ENCODE measurements at regions not wholly inside any gene's neighbourhood (a gene's known extent, or its start where the extent isn't known, plus 50 kb on each side); places are given as distances from the start of the nearest gene placed in this dataset.
"Not testable (repeated sequence)": the region's sequence is repeated elsewhere in the genome, so short reads cannot be mapped to it uniquely, and the experiment has no call there.

- no peak for DNase-seq (ENCODE audit: low read depth in 3 of 3)
These were observed 755.4 kb downstream of the KCNJ2 start for GRCh38 chr17:70924776-70925175.

GRCh38 chr17:70929226-70929625 lies 759.9 kb downstream of the KCNJ2 start:
- DNase-seq (ENCODE audit: low read depth in 3 of 3) = no peak

GRCh38 chr17:70934231-70934630 lies 764.9 kb downstream of the KCNJ2 start:
- no peak for DNase-seq (ENCODE audit: low read depth in 3 of 3)

- DNase-seq (ENCODE audit: low read depth in 3 of 3) = no peak
These were observed 765.5 kb downstream of the KCNJ2 start for GRCh38 chr17:70934835-70935234.

- no peak for DNase-seq (ENCODE audit: low read depth in 3 of 3)
These were observed 767.4 kb downstream of the KCNJ2 start for GRCh38 chr17:70936724-70937123.

- DNase-seq (ENCODE audit: low read depth in 3 of 3) = no peak
These were observed 769.0 kb downstream of the KCNJ2 start for GRCh38 chr17:70938336-70938735.

DNA sequence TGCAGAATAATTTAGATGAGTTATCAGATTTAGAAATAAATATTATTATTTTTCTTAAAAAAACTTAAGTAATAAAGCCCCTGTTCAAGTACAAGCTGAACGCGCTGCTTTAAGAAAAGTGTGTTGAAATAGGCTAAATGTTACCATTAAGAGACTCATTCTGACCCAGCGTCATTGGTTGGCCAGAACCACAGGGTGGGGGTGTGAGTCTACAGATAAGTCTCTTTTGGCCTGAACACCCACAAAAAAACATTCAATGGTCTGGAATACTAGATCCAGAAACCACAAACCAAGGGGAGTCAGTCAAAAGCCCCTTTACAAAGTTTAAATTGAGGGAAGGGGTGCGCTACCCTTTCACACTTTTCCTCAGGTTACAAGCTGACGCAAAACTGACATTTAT lies 776.1 kb downstream of the KCNJ2 start:
- no peak for DNase-seq (ENCODE audit: low read depth in 3 of 3)

DNA sequence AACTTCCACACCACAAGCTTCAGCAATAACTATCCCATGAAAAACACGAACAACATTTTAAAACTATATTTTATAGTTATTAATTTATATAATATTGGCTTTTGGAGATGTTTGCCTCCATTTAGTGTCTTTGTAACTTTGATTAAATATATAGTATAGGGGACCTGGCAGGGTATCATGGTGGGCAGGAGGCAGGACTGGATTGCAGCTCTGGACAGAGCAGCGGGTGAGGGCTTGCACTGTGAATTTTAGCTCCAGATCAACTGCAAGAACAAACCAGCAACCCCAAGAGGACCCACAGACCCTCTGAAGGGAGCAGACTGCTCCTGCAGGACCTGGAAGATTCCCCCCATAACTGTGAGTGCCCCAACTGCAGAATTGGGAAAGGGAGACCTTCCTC lies 777.9 kb downstream of the KCNJ2 start:
- no peak for DNase-seq (ENCODE audit: low read depth in 3 of 3)

DNA sequence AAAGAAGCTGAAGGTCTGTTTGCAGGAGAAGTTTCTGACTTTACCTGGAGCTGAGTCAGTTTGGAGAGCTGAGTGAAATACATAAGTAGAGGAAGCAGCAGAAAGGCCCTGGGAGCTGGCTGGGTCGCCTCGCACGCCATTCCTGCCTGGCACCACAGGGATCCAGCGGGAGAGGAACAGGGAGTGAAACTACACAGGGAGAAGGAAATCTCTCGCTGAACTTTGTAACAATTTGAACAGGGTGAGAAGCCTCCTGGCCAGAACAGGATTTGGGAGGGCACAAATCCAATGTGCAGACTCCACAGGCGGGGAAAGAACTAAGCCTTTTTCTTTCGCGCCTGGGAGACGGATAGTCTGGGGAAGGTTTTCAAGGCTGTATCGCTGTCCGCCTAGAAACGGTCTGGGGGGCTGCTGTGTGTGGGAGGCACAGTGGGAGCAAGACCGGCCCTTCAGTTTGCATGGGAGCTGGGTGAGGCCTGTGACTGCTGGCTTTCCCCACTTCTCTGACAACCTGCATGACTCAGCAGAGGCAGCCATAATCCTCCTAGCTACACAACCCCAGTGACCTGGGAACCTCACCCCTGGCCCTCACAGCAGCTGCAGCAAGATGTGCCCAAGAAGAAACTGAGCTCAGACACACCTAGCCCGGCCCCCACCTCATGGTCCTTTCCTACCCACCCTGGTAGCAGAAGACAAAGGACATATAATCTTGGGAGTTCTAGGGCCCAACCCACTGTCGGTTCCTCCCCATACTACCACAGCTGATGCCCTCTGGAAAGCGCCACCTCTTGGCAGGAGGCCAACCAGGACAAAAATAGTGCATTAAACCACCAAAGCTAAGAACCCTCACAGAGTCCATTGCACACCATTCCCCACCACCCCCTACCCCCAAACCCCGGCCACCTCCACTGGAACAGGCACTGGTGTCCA lies 778.6 kb downstream of the KCNJ2 start:
- no peak for DNase-seq (ENCODE audit: low read depth in 3 of 3)

GRCh38 chr17:70953140-70953539 lies 783.8 kb downstream of the KCNJ2 start:
- not testable (repeated sequence) for DNase-seq (ENCODE audit: low read depth in 3 of 3)

- no peak for DNase-seq (ENCODE audit: low read depth in 3 of 3)
These were observed 786.1 kb downstream of the KCNJ2 start for GRCh38 chr17:70955441-70955840.

DNA sequence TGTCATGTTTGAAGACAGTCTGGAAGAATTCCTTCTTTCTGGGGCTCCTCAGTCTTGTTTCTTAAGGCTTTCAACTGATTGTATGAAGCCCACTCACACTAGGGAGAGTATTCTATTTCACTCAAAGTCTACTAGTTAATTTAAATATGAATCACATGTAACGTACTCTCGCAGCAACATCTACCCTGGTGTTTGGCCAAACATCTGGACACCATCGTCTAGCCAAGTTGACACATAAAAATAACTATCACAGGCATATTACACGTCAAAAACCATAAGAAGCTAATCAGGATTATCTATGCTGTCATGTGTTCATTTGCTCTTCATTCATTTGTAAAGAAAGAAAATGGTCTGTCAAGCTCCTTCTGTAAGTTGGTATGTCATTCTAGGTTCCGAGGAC lies 787.4 kb downstream of the KCNJ2 start:
- DNase-seq (ENCODE audit: low read depth in 3 of 3) = no peak

GRCh38 chr17:70961341-70961740 lies 792.0 kb downstream of the KCNJ2 start:
- no peak for DNase-seq (ENCODE audit: low read depth in 3 of 3)

- DNase-seq (ENCODE audit: low read depth in 3 of 3) = no peak
These were observed 799.0 kb downstream of the KCNJ2 start for GRCh38 chr17:70968302-70968701.

GRCh38 chr17:70969521-70970034 lies 800.2 kb downstream of the KCNJ2 start:
- DNase-seq (ENCODE audit: low read depth in 3 of 3) = no peak

GRCh38 chr17:70976447-70976846 lies 807.1 kb downstream of the KCNJ2 start:
- DNase-seq (ENCODE audit: low read depth in 3 of 3) = no peak

DNA sequence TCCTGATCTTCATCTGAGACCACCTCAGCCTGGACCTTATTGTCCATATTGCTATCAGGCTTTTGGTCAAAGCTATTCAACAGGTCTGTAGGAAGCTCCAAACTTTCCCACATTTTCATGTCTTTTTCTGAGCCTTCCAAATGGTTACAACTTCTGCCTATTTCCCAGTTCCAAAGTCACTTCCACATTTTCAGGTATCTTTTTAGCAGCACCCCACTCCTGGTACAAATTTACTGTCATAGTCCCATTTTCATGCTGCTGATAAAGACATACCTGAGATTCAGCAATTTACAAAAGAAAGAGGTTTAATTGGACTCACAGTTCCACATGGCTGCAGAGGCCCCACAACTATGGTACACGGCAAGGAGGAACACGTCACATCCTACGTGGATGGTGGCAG lies 815.5 kb downstream of the KCNJ2 start:
- no peak for DNase-seq (ENCODE audit: low read depth in 3 of 3)

DNA sequence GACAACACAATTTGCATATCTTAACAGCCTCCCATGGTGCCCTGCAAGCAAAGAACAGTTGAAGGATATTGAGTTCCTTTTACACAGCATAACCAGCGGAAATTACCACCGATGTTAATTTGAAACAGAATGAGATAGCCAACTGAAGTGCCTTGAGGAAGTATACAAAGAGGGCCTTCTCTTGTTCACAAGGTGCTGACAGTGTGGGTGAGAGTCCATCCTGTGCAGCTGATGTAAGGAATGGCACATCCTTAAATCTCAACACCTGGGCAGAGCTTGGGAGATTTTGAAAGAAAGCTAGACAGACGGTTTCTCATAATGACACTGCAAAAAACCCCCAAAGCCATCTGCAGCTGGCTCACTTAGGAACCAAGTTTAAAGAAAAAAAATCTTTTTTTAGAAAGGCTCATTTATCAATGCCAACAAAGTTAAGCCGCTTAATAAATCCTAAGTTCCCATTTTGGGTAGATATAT lies 818.6 kb downstream of the KCNJ2 start:
- DNase-seq (ENCODE audit: low read depth in 3 of 3) = no peak

- no peak for DNase-seq (ENCODE audit: low read depth in 3 of 3)
These were observed 819.3 kb downstream of the KCNJ2 start for GRCh38 chr17:70988622-70989021.

DNA sequence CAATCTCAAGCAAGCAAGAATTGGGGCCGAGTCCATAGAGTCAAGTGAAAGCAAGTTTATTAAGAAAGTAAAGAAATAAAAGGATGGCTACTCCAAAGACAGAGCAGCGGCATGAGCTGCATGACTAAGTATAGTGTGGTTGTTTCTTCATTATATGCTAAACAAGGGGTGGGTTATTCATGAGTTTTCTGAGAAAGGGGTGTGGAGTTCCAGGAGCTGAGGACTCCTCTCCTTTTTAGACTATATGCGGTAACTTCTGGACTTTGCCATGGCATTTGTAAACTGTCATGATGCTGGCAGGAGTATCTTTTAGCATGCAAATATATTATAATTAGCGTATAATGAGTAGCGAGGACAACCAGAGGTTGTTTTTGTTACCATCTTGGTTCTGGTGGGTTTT lies 819.9 kb downstream of the KCNJ2 start:
- DNase-seq (ENCODE audit: low read depth in 3 of 3) = no peak

DNA sequence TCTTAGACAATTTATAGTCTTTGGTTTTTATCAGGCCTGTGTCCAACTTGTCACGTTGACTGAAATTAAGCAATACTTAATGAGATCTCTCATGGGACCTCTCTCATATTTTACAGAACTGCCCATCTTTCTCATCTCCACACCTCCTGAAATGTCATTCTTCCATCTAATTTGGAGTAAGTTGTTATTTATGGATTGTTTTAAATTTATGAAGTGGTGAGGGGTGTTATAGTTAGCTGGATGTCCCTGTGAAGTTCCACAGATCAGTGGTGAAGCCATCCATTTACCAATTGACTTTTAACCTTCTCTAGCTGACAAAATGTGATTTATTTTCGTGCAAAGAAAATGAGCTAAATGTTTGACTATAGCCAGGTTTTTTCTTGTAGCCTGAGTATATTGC lies 824.9 kb downstream of the KCNJ2 start:
- DNase-seq (ENCODE audit: low read depth in 3 of 3) = no peak

- no peak for DNase-seq (ENCODE audit: low read depth in 3 of 3)
These were observed 826.7 kb downstream of the KCNJ2 start for GRCh38 chr17:70995997-70996396.

DNA sequence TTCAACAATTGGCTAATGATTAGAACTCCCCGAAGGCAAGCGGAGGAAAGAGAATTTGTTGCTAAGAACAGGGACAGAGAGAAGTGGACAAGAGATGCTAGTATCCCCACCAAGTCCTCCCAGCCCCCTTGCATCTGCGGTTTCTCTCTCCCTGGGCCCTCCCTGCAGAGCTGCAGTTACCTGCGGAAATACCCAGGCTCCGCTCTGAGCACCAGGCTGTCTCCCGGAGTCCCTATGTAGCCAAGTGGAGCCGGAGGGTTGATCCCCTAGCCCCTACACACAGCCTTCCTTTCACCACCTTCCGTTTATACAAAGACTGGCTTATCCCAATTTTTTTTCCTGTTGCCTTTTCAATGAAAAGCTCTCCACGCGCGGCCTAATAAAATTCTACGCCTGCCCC lies 834.4 kb downstream of the KCNJ2 start:
- no peak for DNase-seq (ENCODE audit: low read depth in 3 of 3)

All from stimulated activated CD4-positive, alpha-beta T cell treated with anti-CD3 and anti-CD28 coated beads, TNF-alpha, amount 100 ng/mL, for 24 hours (primary cell).